Endodermal cell (in vitro differentiated cells): ENCODE measurements at regions not wholly inside any gene's neighbourhood (a gene's known extent, or its start where the extent isn't known, plus 50 kb on each side); places are given as distances from the start of the nearest gene placed in this dataset.

Experiments used
- DNase-seq: peaks from one replicate; pipeline ENCODE4 v3.0.0-alpha.2; 2017
- H3K27ac ChIP-seq: 2 replicates; pipeline ENCODE4 v1.5.1; 2013; ENCODE audit warnings: mild to moderate bottlenecking, low read depth, low read length, moderate library complexity
- H3K27me3 ChIP-seq: 2 replicates; pipeline ENCODE4 v1.6.1; 2013; ENCODE audit warnings: mild to moderate bottlenecking, low read length, moderate library complexity; ENCODE audit not compliant: insufficient read depth, control insufficient read depth, poor library complexity, severe bottlenecking
- H3K36me3 ChIP-seq: 2 replicates; pipeline ENCODE4 v1.7.0; 2013; ENCODE audit warnings: mild to moderate bottlenecking, low read length, moderate library complexity; ENCODE audit not compliant: control insufficient read depth, insufficient read depth
- H3K4me1 ChIP-seq: one replicate; pipeline ENCODE4 v1.7.0; 2013; ENCODE audit warnings: low read length; ENCODE audit not compliant: control insufficient read depth, insufficient read depth
- H3K4me3 ChIP-seq: 2 replicates; pipeline ENCODE4 v1.5.1; 2013; ENCODE audit warnings: mild to moderate bottlenecking, low read length, moderate library complexity
- H3K9ac ChIP-seq: 2 replicates; pipeline ENCODE4 v1.6.1; 2013; ENCODE audit warnings: mild to moderate bottlenecking, low read length, moderate library complexity; ENCODE audit not compliant: poor library complexity, severe bottlenecking; ENCODE audit errors: extremely low read depth
- H3K9me3 ChIP-seq: 2 replicates; pipeline ENCODE4 v1.6.1; 2013; ENCODE audit warnings: mild to moderate bottlenecking, low read length, moderate library complexity; ENCODE audit not compliant: control insufficient read depth
- H3K27ac Mint-ChIP-seq: 2 replicates; pipeline ENCODE4 v1.8.0; 2020; ENCODE audit warnings: mixed read lengths
- H3K27me3 Mint-ChIP-seq: 2 replicates; pipeline ENCODE4 v1.8.0; 2021; ENCODE audit warnings: mild to moderate bottlenecking, mixed read lengths; ENCODE audit not compliant: insufficient read depth
- H3K36me3 Mint-ChIP-seq: 2 replicates; pipeline ENCODE4 v1.8.0; 2020; ENCODE audit warnings: low read depth, mixed read lengths
- H3K4me1 Mint-ChIP-seq: 2 replicates; pipeline ENCODE4 v1.8.0; 2020; ENCODE audit warnings: mixed read lengths
- H3K4me3 Mint-ChIP-seq: 2 replicates; pipeline ENCODE4 v1.8.0; 2020; ENCODE audit warnings: mild to moderate bottlenecking, moderate library complexity, mixed read lengths
- H3K9me3 Mint-ChIP-seq: 2 replicates; pipeline ENCODE4 v1.8.0; 2020; ENCODE audit warnings: mild to moderate bottlenecking, mixed read lengths
- WGBS, 2 experiments: methylation state at CpG; one replicate each; pipeline versions ENCODE4 v1.1.5 to v1.1.7; 2013; ENCODE audit warnings: missing lambda C conversion rate in 2 of 2, mixed read lengths in 1 of 2; ENCODE audit not compliant: insufficient coverage in 1 of 2, insufficient read length in 1 of 2; 5-methylcytosine and 5-hydroxymethylcytosine counted together
- TF ChIP-seq, protein P1 (sequence below): fragments of 200-600 bp; sonication (generic); conservative IDR thresholded peaks from 2 replicates; pipeline ENCODE4 v1.5.0; 2021; ENCODE audit warnings: antibody characterized with exemption, mild to moderate bottlenecking

DNA sequence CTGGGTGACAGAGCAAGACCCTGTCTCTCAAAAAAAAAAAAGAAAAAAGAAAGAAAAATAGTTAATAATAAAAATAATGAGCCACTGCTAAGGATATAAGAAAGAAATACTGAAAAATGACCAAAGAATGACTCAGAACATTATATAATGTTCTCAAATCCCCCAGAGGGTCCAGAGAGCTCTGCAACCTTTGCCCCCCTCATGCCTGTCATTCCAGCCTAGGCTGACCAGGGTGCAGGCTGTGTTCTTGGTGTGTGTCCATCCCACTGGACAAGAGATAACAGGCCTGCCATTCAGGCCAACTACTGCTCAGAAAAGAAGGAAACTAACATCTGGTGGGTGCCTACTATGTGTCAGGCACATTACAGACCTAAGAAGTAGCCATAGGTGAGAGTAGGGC, 72.7 kb upstream of the EDNRA start:
- H3K27ac Mint-ChIP-seq = no peak overlapping the region
- H3K4me1 ChIP-seq = no peaks in the 10 kb centered on the region
- H3K27me3 ChIP-seq = no peaks in the 10 kb centered on the region
- no peak overlapping the region for H3K4me3 Mint-ChIP-seq
- peaks cover 14% of the 10 kb centered on the region for H3K9me3 Mint-ChIP-seq
- H3K27ac ChIP-seq = no peak overlapping the region
- peaks cover 4% of the 10 kb centered on the region for H3K9me3 ChIP-seq
- no peaks in the 10 kb centered on the region for H3K27me3 Mint-ChIP-seq
- H3K36me3 ChIP-seq = no peaks in the 10 kb centered on the region
- H3K9ac ChIP-seq = no peak overlapping the region
- no peak overlapping the region for H3K4me3 ChIP-seq
- no peak for DNase-seq
- TF ChIP-seq, protein P1, sequence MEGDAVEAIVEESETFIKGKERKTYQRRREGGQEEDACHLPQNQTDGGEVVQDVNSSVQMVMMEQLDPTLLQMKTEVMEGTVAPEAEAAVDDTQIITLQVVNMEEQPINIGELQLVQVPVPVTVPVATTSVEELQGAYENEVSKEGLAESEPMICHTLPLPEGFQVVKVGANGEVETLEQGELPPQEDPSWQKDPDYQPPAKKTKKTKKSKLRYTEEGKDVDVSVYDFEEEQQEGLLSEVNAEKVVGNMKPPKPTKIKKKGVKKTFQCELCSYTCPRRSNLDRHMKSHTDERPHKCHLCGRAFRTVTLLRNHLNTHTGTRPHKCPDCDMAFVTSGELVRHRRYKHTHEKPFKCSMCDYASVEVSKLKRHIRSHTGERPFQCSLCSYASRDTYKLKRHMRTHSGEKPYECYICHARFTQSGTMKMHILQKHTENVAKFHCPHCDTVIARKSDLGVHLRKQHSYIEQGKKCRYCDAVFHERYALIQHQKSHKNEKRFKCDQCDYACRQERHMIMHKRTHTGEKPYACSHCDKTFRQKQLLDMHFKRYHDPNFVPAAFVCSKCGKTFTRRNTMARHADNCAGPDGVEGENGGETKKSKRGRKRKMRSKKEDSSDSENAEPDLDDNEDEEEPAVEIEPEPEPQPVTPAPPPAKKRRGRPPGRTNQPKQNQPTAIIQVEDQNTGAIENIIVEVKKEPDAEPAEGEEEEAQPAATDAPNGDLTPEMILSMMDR = no peak
- no peaks in the 10 kb centered on the region for H3K36me3 Mint-ChIP-seq
- no peaks in the 10 kb centered on the region for H3K4me1 Mint-ChIP-seq

DNA sequence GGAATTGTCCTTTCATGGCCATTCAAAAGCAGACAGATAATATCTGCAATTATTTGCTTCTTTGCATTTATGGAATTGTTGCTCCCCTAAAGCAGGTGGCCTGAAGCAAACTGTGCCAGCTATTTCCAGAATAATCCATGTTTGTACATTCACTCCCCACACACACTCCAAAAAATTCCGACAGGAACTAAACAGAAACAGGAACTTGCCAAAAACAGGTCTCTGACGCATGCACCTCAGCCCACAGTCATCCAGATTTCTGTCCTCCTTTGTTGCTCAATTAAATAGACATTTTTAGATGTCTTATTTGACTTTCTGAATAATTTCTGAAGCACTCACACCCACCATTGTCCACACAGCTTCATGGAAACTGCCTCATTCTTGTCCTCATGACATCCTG, 71.5 kb upstream of the EDNRA start:
- H3K4me3 Mint-ChIP-seq = no peak overlapping the region
- H3K4me1 ChIP-seq = no peaks in the 10 kb centered on the region
- H3K9me3 Mint-ChIP-seq = peaks cover 5% of the 10 kb centered on the region
- H3K9ac ChIP-seq = no peak overlapping the region
- no peaks in the 10 kb centered on the region for H3K4me1 Mint-ChIP-seq
- 95 to 100% methylated on average over 1 to 2 of the region's 2 CpGs for WGBS, 2 experiments
- no peaks in the 10 kb centered on the region for H3K9me3 ChIP-seq
- H3K36me3 Mint-ChIP-seq = no peaks in the 10 kb centered on the region
- no peak for DNase-seq
- no peak overlapping the region for H3K27ac ChIP-seq
- no peaks in the 10 kb centered on the region for H3K27me3 Mint-ChIP-seq
- H3K4me3 ChIP-seq = no peak overlapping the region
- TF ChIP-seq, protein P1 = no peak
- no peaks in the 10 kb centered on the region for H3K36me3 ChIP-seq
- H3K27ac Mint-ChIP-seq = no peak overlapping the region
- no peaks in the 10 kb centered on the region for H3K27me3 ChIP-seq

DNA sequence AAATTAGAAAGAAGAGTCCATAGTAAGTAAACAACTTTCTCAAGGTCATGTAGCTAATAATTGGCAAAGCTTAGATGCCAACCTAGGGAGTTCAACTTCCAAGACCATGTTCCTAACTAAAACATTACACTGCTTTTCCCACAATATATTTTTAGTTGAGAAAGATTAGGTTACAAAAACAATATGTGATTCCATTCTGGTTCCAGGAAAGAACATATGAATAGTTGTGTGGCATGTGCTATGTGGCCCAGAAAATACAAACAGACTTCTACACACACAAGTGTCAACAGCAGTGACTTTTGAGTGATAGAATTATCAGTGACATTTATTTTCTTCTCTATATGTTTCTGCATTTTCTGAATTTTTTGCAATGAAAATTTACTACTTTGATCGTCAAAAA, 62.7 kb upstream of the EDNRA start:
- no peaks in the 10 kb centered on the region for H3K27me3 ChIP-seq
- no peaks in the 10 kb centered on the region for H3K9me3 ChIP-seq
- H3K36me3 Mint-ChIP-seq = no peaks in the 10 kb centered on the region
- no peaks in the 10 kb centered on the region for H3K4me1 Mint-ChIP-seq
- H3K4me3 Mint-ChIP-seq = no peak overlapping the region
- no peak for DNase-seq
- TF ChIP-seq, protein P1 = no peak
- 100% methylated on average over 1 of the region's 1 CpG; no CpG with 5 or more reads in 1 of the 2 experiments for WGBS, 2 experiments
- H3K27ac ChIP-seq = no peak overlapping the region
- no peaks in the 10 kb centered on the region for H3K27me3 Mint-ChIP-seq
- no peaks in the 10 kb centered on the region for H3K9me3 Mint-ChIP-seq
- H3K27ac Mint-ChIP-seq = no peak overlapping the region
- H3K4me3 ChIP-seq = no peak overlapping the region
- H3K36me3 ChIP-seq = no peaks in the 10 kb centered on the region
- H3K4me1 ChIP-seq = no peaks in the 10 kb centered on the region
- H3K9ac ChIP-seq = no peak overlapping the region
